ENCODE measurements at regions not wholly inside any gene's neighbourhood (a gene's known extent, or its start where the extent isn't known, plus 50 kb on each side); places are given as distances from the start of the nearest gene placed in this dataset.
"Not testable (repeated sequence)": the region's sequence is repeated elsewhere in the genome, so short reads cannot be mapped to it uniquely, and the experiment has no call there.

GRCh38 chr13:22883956-22884355, 296.8 kb upstream of the SGCG start:
- intact Hi-C loops (cut with DNase I): no loop called here

GRCh38 chr13:22886061-22886460, 294.7 kb upstream of the SGCG start:
- DNase-seq; intact Hi-C loops (cut with DNase I): not testable (repeated sequence)

More at GRCh38 chr13:22883956-22884355, 296.8 kb upstream of the SGCG start:
- peak in 1 of 10 donors; percentile 62 for DNase-seq

- DNase-seq; intact Hi-C loops (cut with DNase I): not testable (repeated sequence)
Observed at GRCh38 chr13:22889376-22889775, 291.4 kb upstream of the SGCG start.

- DNase-seq: no peak
- intact Hi-C loops (cut with DNase I): no loop called here
Observed at GRCh38 chr13:22893204-22893603, 287.6 kb upstream of the SGCG start.

GRCh38 chr13:22893777-22894176, 287.0 kb upstream of the SGCG start:
- intact Hi-C loops (cut with DNase I): no loop called here
- DNase-seq: no peak

GRCh38 chr13:22897571-22898314, 283.0 kb upstream of the SGCG start:
- intact Hi-C loops (cut with DNase I): no loop called here
- no peak for DNase-seq

GRCh38 chr13:22900416-22900951, 280.3 kb upstream of the SGCG start:
- DNase-seq; intact Hi-C loops (cut with DNase I): not testable (repeated sequence)

- intact Hi-C loops (cut with DNase I): no loop called here
- DNase-seq: no peak
Observed at GRCh38 chr13:22903301-22903700, 277.5 kb upstream of the SGCG start.

- no peak for DNase-seq
- intact Hi-C loops (cut with DNase I): no loop called here
Observed at GRCh38 chr13:22903925-22904324, 276.9 kb upstream of the SGCG start.

GRCh38 chr13:22915442-22916082, 265.2 kb upstream of the SGCG start:
- DNase-seq: peak; percentile 33 to 97 (median 72)
- intact Hi-C loops (cut with DNase I): no loop called here

- DNase-seq; intact Hi-C loops (cut with DNase I): not testable (repeated sequence)
Observed at GRCh38 chr13:22916276-22916675, 264.5 kb upstream of the SGCG start.

GRCh38 chr13:22925881-22926747, 254.7 kb upstream of the SGCG start:
- intact Hi-C loops (cut with DNase I): no loop called here
- DNase-seq: peak in 4 of 10 donors; percentile 39 to 89 (median 76)

GRCh38 chr13:22926748-22927400, 253.9 kb upstream of the SGCG start:
- peak in 1 of 10 donors; percentile 78 for DNase-seq
- intact Hi-C loops (cut with DNase I): no loop called here

- DNase-seq; intact Hi-C loops (cut with DNase I): not testable (repeated sequence)
Observed at GRCh38 chr13:22927845-22928244, 252.9 kb upstream of the SGCG start.

GRCh38 chr13:22929381-22930126, 251.2 kb upstream of the SGCG start:
- intact Hi-C loops (cut with DNase I): no loop called here

GRCh38 chr13:22931576-22931975, 249.2 kb upstream of the SGCG start:
- DNase-seq: no peak

More at GRCh38 chr13:22929381-22930126, 251.2 kb upstream of the SGCG start:
- no peak for DNase-seq

GRCh38 chr13:22932632-22933412, 248.0 kb upstream of the SGCG start:
- not testable (repeated sequence) for DNase-seq

More at GRCh38 chr13:22931576-22931975, 249.2 kb upstream of the SGCG start:
- intact Hi-C loops (cut with DNase I): no loop called here

GRCh38 chr13:22933571-22934181, 247.1 kb upstream of the SGCG start:
- no peak for DNase-seq
- intact Hi-C loops (cut with DNase I): no loop called here

More at GRCh38 chr13:22932632-22933412, 248.0 kb upstream of the SGCG start:
- intact Hi-C loops (cut with DNase I): not testable (repeated sequence)

Data from posterior cingulate gyrus (tissue), 11 donors.